ENCODE measurements at regions not wholly inside any gene's neighbourhood (a gene's known extent, or its start where the extent isn't known, plus 50 kb on each side); places are given as distances from the start of the nearest gene placed in this dataset.

DNA sequence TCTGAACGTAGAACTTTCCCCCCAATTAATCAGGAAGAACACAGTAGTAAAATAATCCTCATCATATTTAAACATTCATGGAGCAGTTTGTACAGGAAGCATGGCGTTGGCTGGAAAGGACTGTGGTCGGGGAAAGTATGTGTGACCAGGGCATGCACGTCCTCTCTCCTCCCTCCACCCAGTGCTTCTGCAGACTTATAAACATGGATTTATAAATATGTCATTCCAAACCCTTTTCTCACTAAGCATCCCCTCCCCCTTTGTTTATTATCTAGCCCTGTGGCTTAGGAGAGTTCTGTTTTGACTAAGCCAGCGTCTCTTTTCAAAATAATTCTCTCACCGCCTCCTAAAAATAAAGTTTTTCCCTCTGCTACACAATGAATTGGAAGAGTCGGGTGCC lies 70.4 kb upstream of the DAP start:
- TF ChIP-seq, protein P1, sequence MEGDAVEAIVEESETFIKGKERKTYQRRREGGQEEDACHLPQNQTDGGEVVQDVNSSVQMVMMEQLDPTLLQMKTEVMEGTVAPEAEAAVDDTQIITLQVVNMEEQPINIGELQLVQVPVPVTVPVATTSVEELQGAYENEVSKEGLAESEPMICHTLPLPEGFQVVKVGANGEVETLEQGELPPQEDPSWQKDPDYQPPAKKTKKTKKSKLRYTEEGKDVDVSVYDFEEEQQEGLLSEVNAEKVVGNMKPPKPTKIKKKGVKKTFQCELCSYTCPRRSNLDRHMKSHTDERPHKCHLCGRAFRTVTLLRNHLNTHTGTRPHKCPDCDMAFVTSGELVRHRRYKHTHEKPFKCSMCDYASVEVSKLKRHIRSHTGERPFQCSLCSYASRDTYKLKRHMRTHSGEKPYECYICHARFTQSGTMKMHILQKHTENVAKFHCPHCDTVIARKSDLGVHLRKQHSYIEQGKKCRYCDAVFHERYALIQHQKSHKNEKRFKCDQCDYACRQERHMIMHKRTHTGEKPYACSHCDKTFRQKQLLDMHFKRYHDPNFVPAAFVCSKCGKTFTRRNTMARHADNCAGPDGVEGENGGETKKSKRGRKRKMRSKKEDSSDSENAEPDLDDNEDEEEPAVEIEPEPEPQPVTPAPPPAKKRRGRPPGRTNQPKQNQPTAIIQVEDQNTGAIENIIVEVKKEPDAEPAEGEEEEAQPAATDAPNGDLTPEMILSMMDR (conservative IDR thresholded peaks at IDR 0.05; ENCODE audit: low read length) = no peak
- TF ChIP-seq EZH2phosphoT487 (IDR thresholded peaks at IDR 0.05; ENCODE audit: borderline replicate concordance, low read depth, low read length) = no peak
